ENCODE measurements at regions not wholly inside any gene's neighbourhood (a gene's known extent, or its start where the extent isn't known, plus 50 kb on each side); places are given as distances from the start of the nearest gene placed in this dataset.

DNA sequence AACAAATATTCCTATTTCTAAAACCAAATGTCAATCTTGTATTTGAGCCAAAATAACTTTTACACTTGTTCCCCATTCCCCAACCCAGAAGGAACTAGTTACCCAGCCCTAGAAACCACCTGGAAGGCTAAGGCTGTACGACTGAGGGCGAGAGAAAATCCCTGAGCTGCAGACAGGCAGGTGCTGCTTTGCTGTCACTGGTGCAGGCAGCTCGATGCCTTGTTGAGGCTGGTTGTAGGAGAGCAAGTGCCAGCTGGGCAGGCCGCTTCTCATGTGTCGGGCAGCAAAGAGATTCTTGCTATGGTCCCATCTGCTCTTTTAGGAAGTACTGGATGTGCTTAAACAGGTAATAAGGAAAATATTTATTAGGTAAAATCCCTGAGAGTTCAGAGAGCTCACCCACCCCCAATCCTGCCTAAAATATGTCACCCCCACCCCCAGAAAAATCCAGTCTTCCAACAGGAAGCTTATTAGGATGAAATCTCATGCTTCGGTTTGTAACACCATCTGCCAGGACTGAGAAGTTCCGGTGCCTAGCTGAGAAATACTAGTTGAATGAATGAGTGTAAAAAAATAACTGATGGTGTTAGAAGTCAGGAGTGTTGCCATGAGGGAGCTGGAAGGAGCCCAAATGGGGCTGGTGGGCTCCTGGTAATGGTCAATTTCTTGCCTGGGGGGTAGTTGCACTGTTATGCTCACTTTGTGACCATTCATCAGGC is 91.1 kb upstream of the DMRT1 start:
- H3K27ac ChIP-seq (ENCODE audit: low read depth in 2 of 2, low read length in 1 of 2), result peak overlapping the region in 1 of 2 experiments; percentile 88; a peak in 2 of 4 replicates
- peaks cover 41% of the 10 kb centered on the region for H3F3A ChIP-seq (replicated peaks; ENCODE audit: insufficient read depth)
- H3K4me2 ChIP-seq, result no peak overlapping the region
- peaks cover 0 to 7% of the 10 kb centered on the region in 2 experiments for H3K36me3 ChIP-seq (replicated peaks in 1 of 2; ENCODE audit: control insufficient read depth in 1 of 2, insufficient read depth in 2 of 2, low read length in 1 of 2)
- peaks cover 0 to 12% of the 10 kb centered on the region in 2 experiments; a peak in 1 of 4 replicates for H3K4me1 ChIP-seq (ENCODE audit: control insufficient read depth in 1 of 2, insufficient read depth in 2 of 2, low read depth in 1 of 2, low read length in 1 of 2)
- no peaks in the 10 kb centered on the region for H3K9me3 ChIP-seq
- H3K27me3 ChIP-seq (ENCODE audit: insufficient read depth), result no peaks in the 10 kb centered on the region
- TF ChIP-seq SMC3 (IDR thresholded peaks at IDR 0.05; ENCODE audit: low read depth, low read length) (no peak), FOSL2 (IDR thresholded peaks at IDR 0.05; ENCODE audit: borderline replicate concordance, low read depth) (no peak), ELF1 (IDR thresholded peaks at IDR 0.05) (no peak), MXI1 (IDR thresholded peaks at IDR 0.05; ENCODE audit: low read depth, low read length) (no peak), GATA2 (CRISPR knock-in tag; IDR thresholded peaks at IDR 0.05) (no peak), JUND (IDR thresholded peaks at IDR 0.05) (no peak), POLR2AphosphoS5 (IDR thresholded peaks at IDR 0.05; ENCODE audit: low read depth, low read length) (no peak), RXRA (IDR thresholded peaks at IDR 0.05; ENCODE audit: borderline replicate concordance, low read depth) (no peak), CHD2 (IDR thresholded peaks at IDR 0.05; ENCODE audit: low read length, partially characterized antibody) (no peak), FOXJ3 (CRISPR knock-in tag; IDR thresholded peaks at IDR 0.05) (no peak), RFX5 (IDR thresholded peaks at IDR 0.05; ENCODE audit: low read length) (no peak), EP300 (IDR thresholded peaks at IDR 0.05; ENCODE audit: borderline replicate concordance in 1 of 2, low read depth in 1 of 2, low read length in 1 of 2) (no peak)
- TF ChIP-seq, protein P1, sequence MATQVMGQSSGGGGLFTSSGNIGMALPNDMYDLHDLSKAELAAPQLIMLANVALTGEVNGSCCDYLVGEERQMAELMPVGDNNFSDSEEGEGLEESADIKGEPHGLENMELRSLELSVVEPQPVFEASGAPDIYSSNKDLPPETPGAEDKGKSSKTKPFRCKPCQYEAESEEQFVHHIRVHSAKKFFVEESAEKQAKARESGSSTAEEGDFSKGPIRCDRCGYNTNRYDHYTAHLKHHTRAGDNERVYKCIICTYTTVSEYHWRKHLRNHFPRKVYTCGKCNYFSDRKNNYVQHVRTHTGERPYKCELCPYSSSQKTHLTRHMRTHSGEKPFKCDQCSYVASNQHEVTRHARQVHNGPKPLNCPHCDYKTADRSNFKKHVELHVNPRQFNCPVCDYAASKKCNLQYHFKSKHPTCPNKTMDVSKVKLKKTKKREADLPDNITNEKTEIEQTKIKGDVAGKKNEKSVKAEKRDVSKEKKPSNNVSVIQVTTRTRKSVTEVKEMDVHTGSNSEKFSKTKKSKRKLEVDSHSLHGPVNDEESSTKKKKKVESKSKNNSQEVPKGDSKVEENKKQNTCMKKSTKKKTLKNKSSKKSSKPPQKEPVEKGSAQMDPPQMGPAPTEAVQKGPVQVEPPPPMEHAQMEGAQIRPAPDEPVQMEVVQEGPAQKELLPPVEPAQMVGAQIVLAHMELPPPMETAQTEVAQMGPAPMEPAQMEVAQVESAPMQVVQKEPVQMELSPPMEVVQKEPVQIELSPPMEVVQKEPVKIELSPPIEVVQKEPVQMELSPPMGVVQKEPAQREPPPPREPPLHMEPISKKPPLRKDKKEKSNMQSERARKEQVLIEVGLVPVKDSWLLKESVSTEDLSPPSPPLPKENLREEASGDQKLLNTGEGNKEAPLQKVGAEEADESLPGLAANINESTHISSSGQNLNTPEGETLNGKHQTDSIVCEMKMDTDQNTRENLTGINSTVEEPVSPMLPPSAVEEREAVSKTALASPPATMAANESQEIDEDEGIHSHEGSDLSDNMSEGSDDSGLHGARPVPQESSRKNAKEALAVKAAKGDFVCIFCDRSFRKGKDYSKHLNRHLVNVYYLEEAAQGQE (IDR thresholded peaks at IDR 0.05; ENCODE audit: low read depth, low read length), result no peak
- TF ChIP-seq, protein P2, sequence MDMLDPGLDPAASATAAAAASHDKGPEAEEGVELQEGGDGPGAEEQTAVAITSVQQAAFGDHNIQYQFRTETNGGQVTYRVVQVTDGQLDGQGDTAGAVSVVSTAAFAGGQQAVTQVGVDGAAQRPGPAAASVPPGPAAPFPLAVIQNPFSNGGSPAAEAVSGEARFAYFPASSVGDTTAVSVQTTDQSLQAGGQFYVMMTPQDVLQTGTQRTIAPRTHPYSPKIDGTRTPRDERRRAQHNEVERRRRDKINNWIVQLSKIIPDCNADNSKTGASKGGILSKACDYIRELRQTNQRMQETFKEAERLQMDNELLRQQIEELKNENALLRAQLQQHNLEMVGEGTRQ (IDR thresholded peaks at IDR 0.05; ENCODE audit: borderline replicate concordance, low read depth, low read length), result no peak
- TF ChIP-seq, protein P3, sequence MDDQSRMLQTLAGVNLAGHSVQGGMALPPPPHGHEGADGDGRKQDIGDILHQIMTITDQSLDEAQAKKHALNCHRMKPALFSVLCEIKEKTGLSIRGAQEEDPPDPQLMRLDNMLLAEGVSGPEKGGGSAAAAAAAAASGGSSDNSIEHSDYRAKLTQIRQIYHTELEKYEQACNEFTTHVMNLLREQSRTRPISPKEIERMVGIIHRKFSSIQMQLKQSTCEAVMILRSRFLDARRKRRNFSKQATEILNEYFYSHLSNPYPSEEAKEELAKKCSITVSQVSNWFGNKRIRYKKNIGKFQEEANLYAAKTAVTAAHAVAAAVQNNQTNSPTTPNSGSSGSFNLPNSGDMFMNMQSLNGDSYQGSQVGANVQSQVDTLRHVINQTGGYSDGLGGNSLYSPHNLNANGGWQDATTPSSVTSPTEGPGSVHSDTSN (IDR thresholded peaks at IDR 0.05), result no peak
- TF ChIP-seq, protein P4, sequence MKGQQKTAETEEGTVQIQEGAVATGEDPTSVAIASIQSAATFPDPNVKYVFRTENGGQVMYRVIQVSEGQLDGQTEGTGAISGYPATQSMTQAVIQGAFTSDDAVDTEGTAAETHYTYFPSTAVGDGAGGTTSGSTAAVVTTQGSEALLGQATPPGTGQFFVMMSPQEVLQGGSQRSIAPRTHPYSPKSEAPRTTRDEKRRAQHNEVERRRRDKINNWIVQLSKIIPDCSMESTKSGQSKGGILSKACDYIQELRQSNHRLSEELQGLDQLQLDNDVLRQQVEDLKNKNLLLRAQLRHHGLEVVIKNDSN (IDR thresholded peaks at IDR 0.05; ENCODE audit: borderline replicate concordance, low read depth), result no peak
- ChIA-PET CTCF (no interaction called here), POLR2A (no interaction called here)
- H3K9me2 ChIP-seq, result no peaks in the 10 kb centered on the region
- 37% methylated on average over 7 of the region's 7 CpGs for WGBS (ENCODE audit: low lambda C conversion rate)
- no peak overlapping the region for H3K4me3 ChIP-seq (ENCODE audit: low read depth in 2 of 2, low read length in 1 of 2)
- no peak overlapping the region for H2AFZ ChIP-seq (ENCODE audit: low read depth)
- H3K9ac ChIP-seq, result no peak overlapping the region
- no peaks in the 10 kb centered on the region for H3K79me2 ChIP-seq (ENCODE audit: insufficient read depth)
- H4K20me1 ChIP-seq (ENCODE audit: insufficient read depth), result no peaks in the 10 kb centered on the region
- DNase-seq, result no peak

Measured in SK-N-SH (cell line).